ENCODE measurements at regions not wholly inside any gene's neighbourhood (a gene's known extent, or its start where the extent isn't known, plus 50 kb on each side); places are given as distances from the start of the nearest gene placed in this dataset.

- TF ChIP-seq CTCF (IDR thresholded peaks at IDR 0.05) (no peak), POLR2A (IDR thresholded peaks at IDR 0.05) (no peak)
Measured at GRCh38 chr18:39843546-39843945, 2111.5 kb upstream of the PIK3C3 start.
